DOHH2 (cell line): ENCODE measurements at regions not wholly inside any gene's neighbourhood (a gene's known extent, or its start where the extent isn't known, plus 50 kb on each side); places are given as distances from the start of the nearest gene placed in this dataset.

ENCODE experiments used
- H3F3A ChIP-seq: fragments of 200-600 bp; sonication (generic), shearing (Covaris generic); 2 replicates; pipeline ENCODE4 v1.6.0; 2016; ENCODE audit warnings: antibody characterized with exemption, mild to moderate bottlenecking; ENCODE audit not compliant: control insufficient read depth, insufficient read depth
- H3K27ac ChIP-seq: fragments of 200-600 bp; sonication (generic); 2 replicates; pipeline ENCODE4 v1.5.1; 2014; ENCODE audit warnings: low read depth, mild to moderate bottlenecking, low read length, moderate library complexity
- H3K27me3 ChIP-seq: fragments of 200-600 bp; sonication (generic); 2 replicates; pipeline ENCODE4 v1.6.1; 2014; ENCODE audit warnings: mild to moderate bottlenecking, low read length, mixed read lengths; ENCODE audit not compliant: control insufficient read depth
- H3K36me3 ChIP-seq: fragments of 200-600 bp; sonication (generic); 2 replicates; pipeline ENCODE4 v1.6.1; 2014; ENCODE audit warnings: mild to moderate bottlenecking, low read length, moderate library complexity, mixed read lengths; ENCODE audit not compliant: control insufficient read depth
- H3K4me1 ChIP-seq: fragments of 200-600 bp; sonication (generic); 2 replicates; pipeline ENCODE4 v1.6.1; 2014; ENCODE audit warnings: mild to moderate bottlenecking, low read length, mixed read lengths; ENCODE audit not compliant: control insufficient read depth
- H3K4me2 ChIP-seq: fragments of 200-600 bp; sonication (generic); 2 replicates; pipeline ENCODE4 v1.6.0; 2014; ENCODE audit warnings: mild to moderate bottlenecking, low read length, moderate library complexity
- H3K4me3 ChIP-seq: fragments of 200-600 bp; sonication (generic); 2 replicates; pipeline ENCODE4 v1.5.1; 2014; ENCODE audit warnings: mild to moderate bottlenecking, low read length, mixed read lengths
- H3K79me2 ChIP-seq: fragments of 200-600 bp; sonication (generic); 2 replicates; pipeline ENCODE4 v1.6.1; 2014; ENCODE audit warnings: mild to moderate bottlenecking, low read length, mixed read lengths; ENCODE audit not compliant: control insufficient read depth
- H3K9me2 ChIP-seq: fragments of 200-600 bp; sonication (generic); replicated peaks from 2 replicates; pipeline ENCODE4 v1.6.1; 2014; ENCODE audit warnings: mild to moderate bottlenecking, low read length, mixed read lengths; ENCODE audit not compliant: control insufficient read depth
- H3K9me3 ChIP-seq: fragments of 200-600 bp; sonication (generic); 2 replicates; pipeline ENCODE4 v1.6.1; 2014; ENCODE audit warnings: antibody characterized with exemption, low read length, mixed read lengths; ENCODE audit not compliant: control insufficient read depth, insufficient read depth
- H4K20me1 ChIP-seq: fragments of 200-600 bp; sonication (generic); 2 replicates; pipeline ENCODE4 v1.6.0; 2014; ENCODE audit warnings: low read depth, mild to moderate bottlenecking, antibody characterized with exemption, low read length, moderate library complexity; ENCODE audit not compliant: control insufficient read depth, insufficient read depth
- CTCF ChIP-seq: fragments of 200-600 bp; sonication (generic); IDR thresholded peaks from one replicate; pipeline ENCODE4 v1.5.1; 2014; ENCODE audit warnings: antibody characterized with exemption, mild to moderate bottlenecking, low read depth, low read length; ENCODE audit not compliant: poor library complexity, severe bottlenecking
- EZH2phosphoT487 ChIP-seq: fragments of 200-600 bp; sonication (generic); IDR thresholded peaks from 2 replicates; pipeline ENCODE4 v1.6.1; 2017; ENCODE audit warnings: borderline replicate concordance, mild to moderate bottlenecking, antibody characterized with exemption, low read length, moderate library complexity, mixed read lengths

GRCh38 chr1:34701326-34702060, 53.4 kb upstream of the GJB5 start:
- Histone ChIP-seq H3K27me3 (0 out of 2 replicates have a peak, but pooled peaks cover 4% of the 10 kb centered on the region), H3K79me2 (no peaks in the 10 kb centered on the region), H3K27ac (no peak overlapping the region), H3K36me3 (no peaks in the 10 kb centered on the region), H3F3A (no peaks in the 10 kb centered on the region), H3K9me3 (no peaks in the 10 kb centered on the region), H4K20me1 (no peaks in the 10 kb centered on the region), H3K4me1 (no peaks in the 10 kb centered on the region), H3K9me2 (no peaks in the 10 kb centered on the region), H3K4me3 (no peak overlapping the region), H3K4me2 (no peak overlapping the region)
- TF ChIP-seq CTCF, result no peak
- no peak for TF ChIP-seq EZH2phosphoT487
